Adrenal gland (tissue), 9 donors: ENCODE measurements at regions not wholly inside any gene's neighbourhood (a gene's known extent, or its start where the extent isn't known, plus 50 kb on each side); places are given as distances from the start of the nearest gene placed in this dataset.

Source experiments
- DNase-seq, 7 donors: peaks; one replicate each; pipeline ENCODE4 v3.0.0-alpha.2; 2019 to 2020
- H3K27ac ChIP-seq, 5 donors: fragments of 200-600 bp; sonication (generic) in 4 of 5; 1 replicate in 3 of 5; 2 replicates in 2 of 5; pipeline versions ENCODE4 v1.5.1 to v1.8.0; 2016 to 2020; ENCODE audit warnings: mild to moderate bottlenecking in 1 of 5
- H3K27me3 ChIP-seq: fragments of 200-600 bp; 2 replicates; pipeline ENCODE4 v1.8.0; 2021
- H3K36me3 ChIP-seq, 2 donors: fragments of 200-600 bp; replicated peaks in 1 of 2; 1 replicate in 1 of 2; 2 replicates in 1 of 2; pipeline versions ENCODE4 v1.5.1 to v1.8.0; 2018 to 2022
- H3K4me1 ChIP-seq, 2 donors: fragments of 200-600 bp; replicated peaks in 1 of 2; 1 replicate in 1 of 2; 2 replicates in 1 of 2; pipeline versions ENCODE4 v1.5.1 to v1.8.0; 2018 to 2021
- H3K4me3 ChIP-seq, 4 donors: fragments of 200-600 bp; sonication (generic) in 3 of 4; one replicate each; pipeline ENCODE4 v1.5.1; 2016 to 2018
- H3K9me3 ChIP-seq, 3 donors: fragments of 200-600 bp; sonication (generic) in 1 of 3; replicated peaks in 1 of 3; 1 replicate in 2 of 3; 2 replicates in 1 of 3; pipeline versions ENCODE4 v1.5.1 to v1.8.0; 2016 to 2021
- POLR2A ChIP-seq, 2 donors: fragments of 450-650 bp; IDR thresholded peaks; one replicate each; pipeline ENCODE4 v1.6.1; 2017; ENCODE audit warnings: antibody characterized with exemption in 2 of 2, mild to moderate bottlenecking in 2 of 2, moderate library complexity in 1 of 2
- WGBS, 4 donors: extraction: QIAGEN DNeasy Blood & Tissue Kit in 2 of 4; methylation state at CpG; one replicate each; pipeline versions ENCODE4 v1.1.5 to v1.1.7; 2013 to 2017; 5-methylcytosine and 5-hydroxymethylcytosine counted together
- intact Hi-C, 2 donors: fragments of 100-400 bp; cut with DNase I; formaldehyde crosslinking; loops; one replicate each; pipeline versions ENCODE4 v1.14.1 to v1.15.0; 2022 to 2023
- TF ChIP-seq, protein P1 (sequence below), 6 experiments: fragments of 450-650 bp in 4 of 6; fragments of 200-600 bp in 2 of 6; sonication (generic) in 1 of 6; IDR thresholded peaks; 1 replicate in 5 of 6; 2 replicates in 1 of 6; pipeline versions ENCODE4 v1.5.1 to v1.8.0; 2016 to 2021; ENCODE audit warnings: antibody characterized with exemption in 6 of 6, mild to moderate bottlenecking in 2 of 6, moderate library complexity in 1 of 6
- donor health status: healthy with polysubstance abuse.
- donor health status: Bipolar disorder and iron deficiency.
- donor health status: DM: yes; HTN: yes; CAD: no.
- donor health status: DM: no; HTN: no; CAD: no.
- donor health status: DM: no; HTN: no; CAD: no.

GRCh38 chr14:97993508-97994019 is 1196.4 kb downstream of the VRK1 start:
- no peaks in the 10 kb centered on the region for H3K4me1 ChIP-seq
- intact Hi-C loops = no loop called here
- no peaks in the 10 kb centered on the region for H3K9me3 ChIP-seq
- no peaks in the 10 kb centered on the region for H3K36me3 ChIP-seq
- no peak overlapping the region for H3K27ac ChIP-seq
- no peak for DNase-seq
- H3K4me3 ChIP-seq = no peak overlapping the region
- WGBS, 4 donors = 67 to 77% (median 72%) methylated on average over 4 of the region's 4 CpGs
- TF ChIP-seq, protein P1, sequence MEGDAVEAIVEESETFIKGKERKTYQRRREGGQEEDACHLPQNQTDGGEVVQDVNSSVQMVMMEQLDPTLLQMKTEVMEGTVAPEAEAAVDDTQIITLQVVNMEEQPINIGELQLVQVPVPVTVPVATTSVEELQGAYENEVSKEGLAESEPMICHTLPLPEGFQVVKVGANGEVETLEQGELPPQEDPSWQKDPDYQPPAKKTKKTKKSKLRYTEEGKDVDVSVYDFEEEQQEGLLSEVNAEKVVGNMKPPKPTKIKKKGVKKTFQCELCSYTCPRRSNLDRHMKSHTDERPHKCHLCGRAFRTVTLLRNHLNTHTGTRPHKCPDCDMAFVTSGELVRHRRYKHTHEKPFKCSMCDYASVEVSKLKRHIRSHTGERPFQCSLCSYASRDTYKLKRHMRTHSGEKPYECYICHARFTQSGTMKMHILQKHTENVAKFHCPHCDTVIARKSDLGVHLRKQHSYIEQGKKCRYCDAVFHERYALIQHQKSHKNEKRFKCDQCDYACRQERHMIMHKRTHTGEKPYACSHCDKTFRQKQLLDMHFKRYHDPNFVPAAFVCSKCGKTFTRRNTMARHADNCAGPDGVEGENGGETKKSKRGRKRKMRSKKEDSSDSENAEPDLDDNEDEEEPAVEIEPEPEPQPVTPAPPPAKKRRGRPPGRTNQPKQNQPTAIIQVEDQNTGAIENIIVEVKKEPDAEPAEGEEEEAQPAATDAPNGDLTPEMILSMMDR (IDR thresholded peaks at IDR 0.05) = no peak
- no peaks in the 10 kb centered on the region for H3K27me3 ChIP-seq

DNA sequence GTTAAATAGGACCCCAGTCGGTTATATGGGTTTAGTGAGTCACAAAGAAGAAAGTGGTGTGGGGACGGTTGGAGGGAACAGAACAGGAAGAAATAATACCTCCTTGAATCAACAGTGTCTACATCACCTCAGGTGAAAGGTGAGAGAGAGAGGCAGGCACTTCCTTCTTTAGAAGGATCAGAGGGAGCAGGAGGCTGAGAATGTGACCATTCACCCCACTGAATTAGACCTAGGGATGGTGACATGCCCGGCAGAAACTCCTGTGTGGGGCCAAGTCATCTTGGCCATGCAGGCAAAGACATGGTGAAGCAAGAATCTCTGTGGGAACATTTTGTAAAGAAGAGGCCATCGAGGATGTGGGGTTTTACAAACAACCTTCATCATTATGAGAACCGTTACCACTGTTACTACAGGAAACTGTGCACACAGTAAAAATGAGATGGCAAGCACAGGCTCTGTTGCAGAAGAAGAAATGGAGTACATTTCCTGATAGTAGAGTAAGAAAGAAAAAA is 1196.9 kb downstream of the VRK1 start:
- Histone ChIP-seq H3K9me3 (no peaks in the 10 kb centered on the region), H3K4me3 (no peak overlapping the region), H3K36me3 (no peaks in the 10 kb centered on the region), H3K4me1 (no peaks in the 10 kb centered on the region), H3K27ac (peak overlapping the region in 1 of 5 donors; percentile 10), H3K27me3 (no peaks in the 10 kb centered on the region)
- TF ChIP-seq, protein P1 (IDR thresholded peaks at IDR 0.05) = no peak
- no peak for TF ChIP-seq POLR2A (IDR thresholded peaks at IDR 0.05)
- 69 to 85% (median 74%) methylated on average over 5 of the region's 5 CpGs for WGBS, 4 donors
- no peak for DNase-seq
- intact Hi-C loops = no loop called here

GRCh38 chr14:97995038-97995437 is 1197.9 kb downstream of the VRK1 start:
- no peaks in the 10 kb centered on the region for H3K27me3 ChIP-seq
- intact Hi-C loops = no loop called here
- no peaks in the 10 kb centered on the region for H3K4me1 ChIP-seq
- no peak overlapping the region for H3K4me3 ChIP-seq
- H3K27ac ChIP-seq = no peak overlapping the region
- H3K9me3 ChIP-seq = no peaks in the 10 kb centered on the region
- TF ChIP-seq POLR2A (IDR thresholded peaks at IDR 0.05) = no peak
- TF ChIP-seq, protein P1 (IDR thresholded peaks at IDR 0.05) = no peak
- WGBS, 4 donors = 88 to 92% (median 89%) methylated on average over 2 of the region's 2 CpGs
- DNase-seq = no peak
- no peaks in the 10 kb centered on the region for H3K36me3 ChIP-seq

- Histone ChIP-seq H3K4me3 (no peak overlapping the region), H3K27me3 (no peaks in the 10 kb centered on the region), H3K27ac (no peak overlapping the region), H3K9me3 (no peaks in the 10 kb centered on the region), H3K4me1 (no peaks in the 10 kb centered on the region), H3K36me3 (no peaks in the 10 kb centered on the region)
- DNase-seq = no peak
- intact Hi-C loops = no loop called here
- 76 to 89% (median 83%) methylated on average over 2 of the region's 2 CpGs for WGBS, 4 donors
- TF ChIP-seq, protein P1 (IDR thresholded peaks at IDR 0.05) = no peak
- no peak for TF ChIP-seq POLR2A (IDR thresholded peaks at IDR 0.05)
Observed at GRCh38 chr14:97995531-97995930, 1198.3 kb downstream of the VRK1 start.
